HL-60 (cell line): ENCODE measurements at regions not wholly inside any gene's neighbourhood (a gene's known extent, or its start where the extent isn't known, plus 50 kb on each side); places are given as distances from the start of the nearest gene placed in this dataset.

Source experiments
- CTCF ChIP-seq: IDR thresholded peaks from one replicate; pipeline ENCODE4 v1.5.1; 2011; ENCODE audit warnings: low read length, control low read depth, inconsistent platforms; ENCODE audit not compliant: insufficient read depth
- GABPA ChIP-seq: IDR thresholded peaks from 2 replicates; pipeline ENCODE4 v1.6.1; 2012; ENCODE audit warnings: low read depth
- REST ChIP-seq: IDR thresholded peaks from 2 replicates; pipeline ENCODE4 v1.6.1; 2012; ENCODE audit warnings: low read depth; ENCODE audit not compliant: insufficient replicate concordance

GRCh38 chr12:46499901-46500300 lies 127.3 kb upstream of the SLC38A2 start:
- TF ChIP-seq REST: no peak
- no peak for TF ChIP-seq GABPA
- no peak for TF ChIP-seq CTCF
